Progenitor cell of endocrine pancreas (in vitro differentiated cells): ENCODE measurements at regions not wholly inside any gene's neighbourhood (a gene's known extent, or its start where the extent isn't known, plus 50 kb on each side); places are given as distances from the start of the nearest gene placed in this dataset.
"Not testable (repeated sequence)": the region's sequence is repeated elsewhere in the genome, so short reads cannot be mapped to it uniquely, and the experiment has no call there.

Experiments used
- DNase-seq: peaks from one replicate; pipeline ENCODE4 v3.0.0; 2021; ENCODE audit warnings: low spot score; ENCODE audit not compliant: unreplicated experiment
- H3K27ac Mint-ChIP-seq: 2 replicates; pipeline ENCODE4 v1.8.0; 2021; ENCODE audit warnings: mild to moderate bottlenecking, moderate library complexity, mixed read lengths
- H3K27me3 Mint-ChIP-seq: 2 replicates; pipeline ENCODE4 v1.8.0; 2021; ENCODE audit warnings: mixed read lengths
- H3K36me3 Mint-ChIP-seq: 2 replicates; pipeline ENCODE4 v1.8.0; 2022; ENCODE audit warnings: mixed read lengths; ENCODE audit not compliant: insufficient read depth
- H3K4me1 Mint-ChIP-seq: 2 replicates; pipeline ENCODE4 v1.8.0; 2021; ENCODE audit warnings: low read depth, mixed read lengths
- H3K4me3 Mint-ChIP-seq: 2 replicates; pipeline ENCODE4 v1.8.0; 2021; ENCODE audit warnings: low read depth, mild to moderate bottlenecking, moderate library complexity, mixed read lengths
- H3K9me3 Mint-ChIP-seq: 2 replicates; pipeline ENCODE4 v1.8.0; 2021; ENCODE audit warnings: low read depth, mixed read lengths
- CTCF ChIP-seq: fragments of 200-600 bp; sonication (generic); IDR thresholded peaks from one replicate; pipeline ENCODE4 v1.5.0; 2021; ENCODE audit warnings: antibody characterized with exemption, mild to moderate bottlenecking; ENCODE audit not compliant: unreplicated experiment

- Mint-ChIP-seq H3K36me3 (no peaks in the 10 kb centered on the region), H3K27me3 (no peaks in the 10 kb centered on the region), H3K4me3 (no peak overlapping the region), H3K9me3 (no peaks in the 10 kb centered on the region), H3K4me1 (no peaks in the 10 kb centered on the region), H3K27ac (no peak overlapping the region)
- no peak for TF ChIP-seq CTCF
- DNase-seq: no peak
Measured at GRCh38 chr6:147693181-147693580, 184.7 kb downstream of the SAMD5 start.

GRCh38 chr6:147694556-147694955 is 186.1 kb downstream of the SAMD5 start:
- not testable (repeated sequence) for H3K9me3 Mint-ChIP-seq, DNase-seq, H3K36me3 Mint-ChIP-seq, H3K27me3 Mint-ChIP-seq, H3K4me1 Mint-ChIP-seq, H3K4me3 Mint-ChIP-seq, H3K27ac Mint-ChIP-seq

- H3K4me1 Mint-ChIP-seq: peaks cover 4% of the 10 kb centered on the region
Measured at GRCh38 chr6:147695819-147696218, 187.3 kb downstream of the SAMD5 start.

GRCh38 chr6:147699140-147699539 is 190.7 kb downstream of the SAMD5 start:
- H3K4me3 Mint-ChIP-seq: no peak overlapping the region
- H3K36me3 Mint-ChIP-seq: no peaks in the 10 kb centered on the region
- no peak for TF ChIP-seq CTCF

More at GRCh38 chr6:147695819-147696218, 187.3 kb downstream of the SAMD5 start:
- H3K36me3 Mint-ChIP-seq: no peaks in the 10 kb centered on the region
- no peak overlapping the region for H3K27ac Mint-ChIP-seq
- no peak overlapping the region for H3K4me3 Mint-ChIP-seq
- DNase-seq: no peak
- no peak for TF ChIP-seq CTCF
- H3K27me3 Mint-ChIP-seq: no peaks in the 10 kb centered on the region
- H3K9me3 Mint-ChIP-seq: no peaks in the 10 kb centered on the region

GRCh38 chr6:147699637-147700036 is 191.1 kb downstream of the SAMD5 start:
- DNase-seq: no peak
- H3K27me3 Mint-ChIP-seq: no peaks in the 10 kb centered on the region
- no peaks in the 10 kb centered on the region for H3K9me3 Mint-ChIP-seq
- H3K4me3 Mint-ChIP-seq: no peak overlapping the region
- H3K4me1 Mint-ChIP-seq: peaks cover 4% of the 10 kb centered on the region
- TF ChIP-seq CTCF: no peak
- H3K36me3 Mint-ChIP-seq: no peaks in the 10 kb centered on the region
- no peak overlapping the region for H3K27ac Mint-ChIP-seq

More at GRCh38 chr6:147699140-147699539, 190.7 kb downstream of the SAMD5 start:
- Mint-ChIP-seq H3K9me3 (no peaks in the 10 kb centered on the region), H3K4me1 (peaks cover 4% of the 10 kb centered on the region), H3K27ac (no peak overlapping the region), H3K27me3 (no peaks in the 10 kb centered on the region)
- DNase-seq: no peak

- DNase-seq: no peak
- H3K27ac Mint-ChIP-seq: no peak overlapping the region
- no peaks in the 10 kb centered on the region for H3K9me3 Mint-ChIP-seq
- peaks cover 4% of the 10 kb centered on the region for H3K4me1 Mint-ChIP-seq
- no peak for TF ChIP-seq CTCF
- H3K36me3 Mint-ChIP-seq: no peaks in the 10 kb centered on the region
- no peaks in the 10 kb centered on the region for H3K27me3 Mint-ChIP-seq
- H3K4me3 Mint-ChIP-seq: no peak overlapping the region
Measured at GRCh38 chr6:147700436-147701209, 192.1 kb downstream of the SAMD5 start.
